Spleen (tissue), 7 donors: ENCODE measurements at regions not wholly inside any gene's neighbourhood (a gene's known extent, or its start where the extent isn't known, plus 50 kb on each side); places are given as distances from the start of the nearest gene placed in this dataset.

Experiments used
- CTCF ChIP-seq, 11 experiments: fragments of 200-600 bp in 7 of 11; fragments of 450-650 bp in 4 of 11; sonication (generic) in 4 of 11; IDR thresholded peaks in 8 of 11; conservative IDR thresholded peaks in 3 of 11; 1 replicate in 7 of 11; 2 replicates in 4 of 11; pipeline versions ENCODE4 v1.4.0 to v1.8.0; 2016 to 2021; ENCODE audit warnings: antibody characterized with exemption in 11 of 11, inconsistent platforms in 4 of 11, mild to moderate bottlenecking in 1 of 11
- POLR2A ChIP-seq, 3 donors: fragments of 450-650 bp; IDR thresholded peaks; one replicate each; pipeline ENCODE4 v1.5.1; 2017; ENCODE audit warnings: antibody characterized with exemption in 3 of 3, mild to moderate bottlenecking in 1 of 3
- donor health status: DM: no; HTN: no; CAD: no; lungs with moderate emphysema.
- donor health status: DM: no; HTN: no; CAD: no.
- donor health status: DM: no; HTN: no; CAD: no.

- no peak for TF ChIP-seq CTCF (IDR thresholded peaks at IDR 0.05 in 8 of 11, conservative IDR thresholded peaks at IDR 0.05 in 3 of 11)
- TF ChIP-seq POLR2A (IDR thresholded peaks at IDR 0.05): no peak
These were observed 1955.0 kb downstream of the PCDH9 start for GRCh38 chr13:65275108-65275507.
